ENCODE measurements at regions not wholly inside any gene's neighbourhood (a gene's known extent, or its start where the extent isn't known, plus 50 kb on each side); places are given as distances from the start of the nearest gene placed in this dataset.
"Not testable (repeated sequence)": the region's sequence is repeated elsewhere in the genome, so short reads cannot be mapped to it uniquely, and the experiment has no call there.

GRCh38 chr6:92243315-92243714 lies 1176.0 kb downstream of the EPHA7 start:
- no peaks in the 10 kb centered on the region for H3K9me3 ChIP-seq (ENCODE audit: low read length)
- no peak overlapping the region for H2AFZ ChIP-seq (ENCODE audit: low read depth, low read length)
- H3K4me3 ChIP-seq (ENCODE audit: low read length), result no peak overlapping the region
- no peaks in the 10 kb centered on the region for H3K4me1 ChIP-seq (ENCODE audit: insufficient read depth, low read length)
- no peaks in the 10 kb centered on the region for H3K27me3 ChIP-seq (ENCODE audit: insufficient read depth, low read length)
- H3K36me3 ChIP-seq (ENCODE audit: insufficient read depth, low read length), result no peaks in the 10 kb centered on the region

- Histone ChIP-seq H3K36me3 (ENCODE audit: insufficient read depth, low read length) (no peaks in the 10 kb centered on the region), H3K4me3 (ENCODE audit: low read length) (no peak overlapping the region), H3K4me1 (ENCODE audit: insufficient read depth, low read length) (no peaks in the 10 kb centered on the region), H3K27me3 (ENCODE audit: insufficient read depth, low read length) (no peaks in the 10 kb centered on the region), H2AFZ (ENCODE audit: low read depth, low read length) (no peak overlapping the region), H3K9me3 (ENCODE audit: low read length) (no peaks in the 10 kb centered on the region)
These were observed 1188.1 kb downstream of the EPHA7 start for GRCh38 chr6:92231171-92231701.

- not testable (repeated sequence) for H3K27me3 ChIP-seq (ENCODE audit: insufficient read depth, low read length); H2AFZ ChIP-seq (ENCODE audit: low read depth, low read length); H3K4me1 ChIP-seq (ENCODE audit: insufficient read depth, low read length); H3K36me3 ChIP-seq (ENCODE audit: insufficient read depth, low read length); H3K9me3 ChIP-seq (ENCODE audit: low read length); H3K4me3 ChIP-seq (ENCODE audit: low read length)
These were observed 1199.4 kb downstream of the EPHA7 start for GRCh38 chr6:92219987-92220386.

GRCh38 chr6:92216717-92217116 lies 1202.6 kb downstream of the EPHA7 start:
- no peaks in the 10 kb centered on the region for H3K4me1 ChIP-seq (ENCODE audit: insufficient read depth, low read length)
- H3K27me3 ChIP-seq (ENCODE audit: insufficient read depth, low read length), result no peaks in the 10 kb centered on the region
- H3K9me3 ChIP-seq (ENCODE audit: low read length), result no peaks in the 10 kb centered on the region
- no peak overlapping the region for H2AFZ ChIP-seq (ENCODE audit: low read depth, low read length)
- no peak overlapping the region for H3K4me3 ChIP-seq (ENCODE audit: low read length)
- no peaks in the 10 kb centered on the region for H3K36me3 ChIP-seq (ENCODE audit: insufficient read depth, low read length)

- Histone ChIP-seq H3K4me1 (ENCODE audit: insufficient read depth, low read length) (no peaks in the 10 kb centered on the region), H3K36me3 (ENCODE audit: insufficient read depth, low read length) (no peaks in the 10 kb centered on the region), H3K4me3 (ENCODE audit: low read length) (no peak overlapping the region), H3K9me3 (ENCODE audit: low read length) (no peaks in the 10 kb centered on the region), H2AFZ (ENCODE audit: low read depth, low read length) (no peak overlapping the region), H3K27me3 (ENCODE audit: insufficient read depth, low read length) (no peaks in the 10 kb centered on the region)
These were observed 1217.7 kb downstream of the EPHA7 start for GRCh38 chr6:92201618-92202017.

- no peak overlapping the region for H2AFZ ChIP-seq (ENCODE audit: low read depth, low read length)
- H3K36me3 ChIP-seq (ENCODE audit: insufficient read depth, low read length), result no peaks in the 10 kb centered on the region
- H3K4me3 ChIP-seq (ENCODE audit: low read length), result no peak overlapping the region
- H3K9me3 ChIP-seq (ENCODE audit: low read length), result no peaks in the 10 kb centered on the region
- H3K4me1 ChIP-seq (ENCODE audit: insufficient read depth, low read length), result no peaks in the 10 kb centered on the region
- no peaks in the 10 kb centered on the region for H3K27me3 ChIP-seq (ENCODE audit: insufficient read depth, low read length)
These were observed 1223.0 kb downstream of the EPHA7 start for GRCh38 chr6:92196325-92196724.

- Histone ChIP-seq H3K4me1 (ENCODE audit: insufficient read depth, low read length) (no peaks in the 10 kb centered on the region), H3K4me3 (ENCODE audit: low read length) (no peak overlapping the region), H2AFZ (ENCODE audit: low read depth, low read length) (no peak overlapping the region), H3K27me3 (ENCODE audit: insufficient read depth, low read length) (no peaks in the 10 kb centered on the region), H3K9me3 (ENCODE audit: low read length) (no peaks in the 10 kb centered on the region), H3K36me3 (ENCODE audit: insufficient read depth, low read length) (no peaks in the 10 kb centered on the region)
These were observed 1223.6 kb downstream of the EPHA7 start for GRCh38 chr6:92195796-92196195.

GRCh38 chr6:92188016-92188415 lies 1231.3 kb downstream of the EPHA7 start:
- Histone ChIP-seq H3K36me3 (ENCODE audit: insufficient read depth, low read length) (no peaks in the 10 kb centered on the region), H3K4me3 (ENCODE audit: low read length) (no peak overlapping the region), H3K27me3 (ENCODE audit: insufficient read depth, low read length) (no peaks in the 10 kb centered on the region), H3K4me1 (ENCODE audit: insufficient read depth, low read length) (no peaks in the 10 kb centered on the region), H2AFZ (ENCODE audit: low read depth, low read length) (no peak overlapping the region), H3K9me3 (ENCODE audit: low read length) (no peaks in the 10 kb centered on the region)

- H3K4me1 ChIP-seq (ENCODE audit: insufficient read depth, low read length), result no peaks in the 10 kb centered on the region
These were observed 1234.4 kb downstream of the EPHA7 start for GRCh38 chr6:92184933-92185332.

GRCh38 chr6:92181347-92181746 lies 1238.0 kb downstream of the EPHA7 start:
- H2AFZ ChIP-seq (ENCODE audit: low read depth, low read length), result no peak overlapping the region
- no peaks in the 10 kb centered on the region for H3K4me1 ChIP-seq (ENCODE audit: insufficient read depth, low read length)
- no peak overlapping the region for H3K4me3 ChIP-seq (ENCODE audit: low read length)
- no peaks in the 10 kb centered on the region for H3K36me3 ChIP-seq (ENCODE audit: insufficient read depth, low read length)
- no peaks in the 10 kb centered on the region for H3K27me3 ChIP-seq (ENCODE audit: insufficient read depth, low read length)
- no peaks in the 10 kb centered on the region for H3K9me3 ChIP-seq (ENCODE audit: low read length)

More at GRCh38 chr6:92184933-92185332, 1234.4 kb downstream of the EPHA7 start:
- Histone ChIP-seq H3K36me3 (ENCODE audit: insufficient read depth, low read length) (no peaks in the 10 kb centered on the region), H3K4me3 (ENCODE audit: low read length) (no peak overlapping the region), H3K27me3 (ENCODE audit: insufficient read depth, low read length) (no peaks in the 10 kb centered on the region), H3K9me3 (ENCODE audit: low read length) (no peaks in the 10 kb centered on the region), H2AFZ (ENCODE audit: low read depth, low read length) (no peak overlapping the region)

GRCh38 chr6:92180090-92180489 lies 1239.3 kb downstream of the EPHA7 start:
- no peak overlapping the region for H2AFZ ChIP-seq (ENCODE audit: low read depth, low read length)
- H3K4me1 ChIP-seq (ENCODE audit: insufficient read depth, low read length), result no peaks in the 10 kb centered on the region
- no peaks in the 10 kb centered on the region for H3K9me3 ChIP-seq (ENCODE audit: low read length)
- no peak overlapping the region for H3K4me3 ChIP-seq (ENCODE audit: low read length)
- H3K36me3 ChIP-seq (ENCODE audit: insufficient read depth, low read length), result no peaks in the 10 kb centered on the region
- no peaks in the 10 kb centered on the region for H3K27me3 ChIP-seq (ENCODE audit: insufficient read depth, low read length)

GRCh38 chr6:92176666-92177065 lies 1242.7 kb downstream of the EPHA7 start:
- no peak overlapping the region for H2AFZ ChIP-seq (ENCODE audit: low read depth, low read length)
- H3K36me3 ChIP-seq (ENCODE audit: insufficient read depth, low read length), result no peaks in the 10 kb centered on the region
- H3K27me3 ChIP-seq (ENCODE audit: insufficient read depth, low read length), result no peaks in the 10 kb centered on the region
- no peaks in the 10 kb centered on the region for H3K4me1 ChIP-seq (ENCODE audit: insufficient read depth, low read length)
- H3K4me3 ChIP-seq (ENCODE audit: low read length), result no peak overlapping the region
- H3K9me3 ChIP-seq (ENCODE audit: low read length), result no peaks in the 10 kb centered on the region

GRCh38 chr6:92174398-92175073 lies 1244.8 kb downstream of the EPHA7 start:
- no peak overlapping the region for H2AFZ ChIP-seq (ENCODE audit: low read depth, low read length)
- no peaks in the 10 kb centered on the region for H3K9me3 ChIP-seq (ENCODE audit: low read length)
- H3K4me1 ChIP-seq (ENCODE audit: insufficient read depth, low read length), result no peaks in the 10 kb centered on the region
- H3K4me3 ChIP-seq (ENCODE audit: low read length), result no peak overlapping the region
- no peaks in the 10 kb centered on the region for H3K27me3 ChIP-seq (ENCODE audit: insufficient read depth, low read length)
- H3K36me3 ChIP-seq (ENCODE audit: insufficient read depth, low read length), result no peaks in the 10 kb centered on the region

- H3K27me3 ChIP-seq (ENCODE audit: insufficient read depth, low read length), result no peaks in the 10 kb centered on the region
- no peak overlapping the region for H3K4me3 ChIP-seq (ENCODE audit: low read length)
- no peaks in the 10 kb centered on the region for H3K9me3 ChIP-seq (ENCODE audit: low read length)
- no peaks in the 10 kb centered on the region for H3K36me3 ChIP-seq (ENCODE audit: insufficient read depth, low read length)
- no peak overlapping the region for H2AFZ ChIP-seq (ENCODE audit: low read depth, low read length)
- H3K4me1 ChIP-seq (ENCODE audit: insufficient read depth, low read length), result no peaks in the 10 kb centered on the region
These were observed 1249.9 kb downstream of the EPHA7 start for GRCh38 chr6:92169506-92169905.

Measured in neuron (in vitro differentiated cells).